22Rv1 (cell line): ENCODE measurements at regions not wholly inside any gene's neighbourhood (a gene's known extent, or its start where the extent isn't known, plus 50 kb on each side); places are given as distances from the start of the nearest gene placed in this dataset.

Source experiments
- H3K27ac ChIP-seq: fragments of 450-650 bp; 2 replicates; pipeline ENCODE4 v1.5.1; 2017
- ZFX ChIP-seq: fragments of 450-650 bp; IDR thresholded peaks from 2 replicates; pipeline ENCODE4 v1.6.1; 2017; ENCODE audit warnings: antibody characterized with exemption, borderline replicate concordance
- TF ChIP-seq, protein P1 (sequence below): fragments of 450-650 bp; IDR thresholded peaks from 2 replicates; pipeline ENCODE4 v1.5.1; 2017; ENCODE audit warnings: mild to moderate bottlenecking

DNA sequence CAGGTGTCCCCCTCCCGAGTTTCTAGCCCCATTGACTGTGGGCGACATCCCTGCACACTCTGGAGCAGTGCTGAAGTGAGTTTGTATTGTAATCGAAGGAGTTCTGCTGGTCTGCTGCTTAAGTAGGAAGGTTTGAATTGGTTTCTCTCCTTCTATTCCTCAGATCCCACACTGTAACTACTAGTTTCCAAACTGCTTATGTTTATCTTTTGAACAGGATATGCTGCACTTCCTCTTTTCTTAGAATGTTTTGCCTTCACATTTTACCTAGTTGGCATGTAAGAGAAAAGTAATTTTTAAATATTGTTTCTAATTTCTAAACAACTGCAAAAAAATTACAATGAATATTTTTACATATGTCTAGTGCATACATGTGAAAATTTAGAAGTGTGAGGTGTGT is 511.8 kb downstream of the KLF12 start:
- TF ChIP-seq ZFX, result no peak
- TF ChIP-seq, protein P1, sequence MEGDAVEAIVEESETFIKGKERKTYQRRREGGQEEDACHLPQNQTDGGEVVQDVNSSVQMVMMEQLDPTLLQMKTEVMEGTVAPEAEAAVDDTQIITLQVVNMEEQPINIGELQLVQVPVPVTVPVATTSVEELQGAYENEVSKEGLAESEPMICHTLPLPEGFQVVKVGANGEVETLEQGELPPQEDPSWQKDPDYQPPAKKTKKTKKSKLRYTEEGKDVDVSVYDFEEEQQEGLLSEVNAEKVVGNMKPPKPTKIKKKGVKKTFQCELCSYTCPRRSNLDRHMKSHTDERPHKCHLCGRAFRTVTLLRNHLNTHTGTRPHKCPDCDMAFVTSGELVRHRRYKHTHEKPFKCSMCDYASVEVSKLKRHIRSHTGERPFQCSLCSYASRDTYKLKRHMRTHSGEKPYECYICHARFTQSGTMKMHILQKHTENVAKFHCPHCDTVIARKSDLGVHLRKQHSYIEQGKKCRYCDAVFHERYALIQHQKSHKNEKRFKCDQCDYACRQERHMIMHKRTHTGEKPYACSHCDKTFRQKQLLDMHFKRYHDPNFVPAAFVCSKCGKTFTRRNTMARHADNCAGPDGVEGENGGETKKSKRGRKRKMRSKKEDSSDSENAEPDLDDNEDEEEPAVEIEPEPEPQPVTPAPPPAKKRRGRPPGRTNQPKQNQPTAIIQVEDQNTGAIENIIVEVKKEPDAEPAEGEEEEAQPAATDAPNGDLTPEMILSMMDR, result no peak
- H3K27ac ChIP-seq, result no peak overlapping the region

DNA sequence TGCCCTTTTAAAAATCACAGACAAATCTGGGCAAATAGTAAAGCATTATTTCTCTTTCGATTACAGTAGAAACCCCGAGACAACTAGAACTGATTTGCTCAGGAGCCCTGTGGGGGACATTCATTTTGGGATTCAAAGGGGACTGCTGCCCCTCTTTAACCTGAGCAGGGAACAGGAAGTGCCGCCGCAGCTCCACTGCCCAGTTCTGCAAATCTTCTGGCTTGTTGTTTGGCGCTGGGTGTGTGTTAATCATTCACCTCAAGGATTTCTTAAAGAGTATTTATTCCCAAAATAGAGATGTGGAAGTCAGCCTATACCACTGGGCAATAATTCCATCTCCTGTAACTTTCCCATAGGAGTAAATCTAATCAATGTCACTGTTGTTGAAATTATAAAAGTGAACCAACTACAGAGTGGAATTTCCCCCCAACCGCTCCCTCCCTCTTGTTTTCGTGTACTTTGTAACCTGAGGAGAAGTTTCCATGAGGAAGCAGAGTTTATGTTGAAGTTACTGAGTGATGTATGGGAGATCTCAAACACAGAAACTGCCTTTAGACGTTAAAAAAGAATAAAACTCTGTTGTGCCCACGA is 515.8 kb downstream of the KLF12 start:
- 0 out of 2 replicates have a peak overlapping the region, but pooled peaks have one; percentile 16 for H3K27ac ChIP-seq
- no peak for TF ChIP-seq ZFX
- TF ChIP-seq, protein P1, result no peak

DNA sequence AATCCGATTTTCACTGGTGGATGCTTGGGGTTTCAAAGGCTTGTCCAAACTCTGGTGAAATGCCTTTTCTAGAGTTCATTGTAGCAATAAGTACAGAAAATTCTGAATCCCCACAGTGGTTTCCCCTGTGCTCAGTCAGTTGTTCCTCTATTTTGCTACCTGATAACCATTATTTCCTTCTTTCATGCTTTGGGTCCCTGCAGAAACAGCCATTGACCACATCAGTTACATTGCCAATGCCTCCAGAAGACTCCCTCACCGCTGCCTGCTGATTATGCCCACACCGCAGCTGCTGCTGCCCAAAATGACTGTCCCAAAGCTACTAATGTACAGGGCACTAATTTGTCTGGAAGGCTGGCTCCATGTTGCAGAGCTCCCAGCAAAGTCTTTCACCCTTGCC is 517.3 kb downstream of the KLF12 start:
- no peak for TF ChIP-seq ZFX
- TF ChIP-seq, protein P1, result no peak
- H3K27ac ChIP-seq, result no peak overlapping the region

DNA sequence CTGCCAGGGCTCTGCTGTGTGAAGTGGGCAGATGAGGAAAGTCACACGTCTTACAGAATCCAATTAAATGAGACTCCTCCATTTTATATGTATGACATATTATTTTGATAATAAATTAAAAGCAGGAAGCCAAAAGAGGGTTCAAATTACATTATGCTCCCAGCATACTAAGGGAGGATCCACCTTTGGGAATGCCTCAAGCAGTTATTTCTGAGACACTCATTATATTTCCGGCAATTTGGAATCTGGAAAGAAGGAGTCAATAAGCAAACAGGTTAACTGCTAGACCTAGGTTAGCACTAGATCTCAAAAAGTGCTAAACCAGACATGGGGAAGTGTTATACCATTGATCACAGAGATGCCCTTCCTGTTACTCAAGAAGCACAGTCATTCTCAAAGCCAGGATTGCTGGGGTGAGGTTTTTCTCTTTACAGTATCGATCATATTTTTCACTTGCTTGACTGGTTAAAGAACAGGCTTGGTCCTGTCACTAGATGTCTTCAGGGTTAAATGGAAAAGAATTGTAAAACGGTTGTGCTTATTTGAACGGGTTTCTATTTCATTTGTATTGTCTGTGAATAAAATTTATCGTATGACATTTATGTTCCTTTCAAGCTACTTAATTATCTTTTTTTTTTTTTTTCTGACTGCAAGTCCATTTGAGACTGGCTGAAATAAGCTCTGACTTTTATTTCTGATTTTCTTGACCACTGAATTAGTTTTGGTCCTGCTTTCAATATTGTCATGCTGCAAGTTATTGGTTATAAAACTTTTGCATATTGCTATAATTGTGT is 523.2 kb downstream of the KLF12 start:
- no peak for TF ChIP-seq ZFX
- TF ChIP-seq, protein P1, result no peak
- H3K27ac ChIP-seq, result peak overlapping the region; percentile 85; the same call in 1 of the 2 replicates

DNA sequence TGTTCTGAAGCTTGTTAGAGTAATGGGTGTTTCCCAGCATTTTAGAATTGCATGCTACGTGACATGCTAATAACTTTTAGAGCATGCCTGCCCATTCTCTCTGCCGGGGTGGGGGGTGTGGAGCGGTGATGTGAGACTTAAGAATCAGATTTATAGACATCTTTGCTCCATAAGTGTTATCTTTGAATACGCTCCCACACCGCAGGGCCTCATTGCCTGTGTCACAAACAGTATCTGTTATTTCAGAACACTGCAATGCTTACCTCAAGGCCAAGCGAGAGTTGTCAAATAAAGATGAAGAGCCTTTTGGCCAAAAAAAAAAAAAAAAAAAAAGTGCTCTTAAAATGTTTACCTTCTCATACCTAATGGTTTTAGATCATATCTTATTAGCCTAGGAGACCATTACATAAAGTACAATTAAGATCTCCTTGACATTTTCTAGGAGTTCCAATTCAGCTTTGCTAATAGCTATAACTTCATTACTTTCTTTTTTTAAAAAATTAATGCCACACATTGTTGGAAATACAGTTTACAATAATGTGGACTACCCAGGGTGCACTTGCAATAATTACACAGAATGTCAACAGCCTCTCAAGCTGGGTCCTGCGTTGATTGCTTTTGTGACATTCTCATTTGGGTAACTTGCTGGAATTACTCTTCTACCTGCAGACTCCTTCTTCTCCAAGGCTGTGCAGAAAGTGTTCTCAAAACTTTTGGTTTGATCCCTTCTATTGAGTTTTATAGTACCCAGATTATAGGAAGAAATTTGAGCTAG is 525.3 kb downstream of the KLF12 start:
- TF ChIP-seq, protein P1, result no peak
- no peak for TF ChIP-seq ZFX
- peak overlapping the region; percentile 85 for H3K27ac ChIP-seq

DNA sequence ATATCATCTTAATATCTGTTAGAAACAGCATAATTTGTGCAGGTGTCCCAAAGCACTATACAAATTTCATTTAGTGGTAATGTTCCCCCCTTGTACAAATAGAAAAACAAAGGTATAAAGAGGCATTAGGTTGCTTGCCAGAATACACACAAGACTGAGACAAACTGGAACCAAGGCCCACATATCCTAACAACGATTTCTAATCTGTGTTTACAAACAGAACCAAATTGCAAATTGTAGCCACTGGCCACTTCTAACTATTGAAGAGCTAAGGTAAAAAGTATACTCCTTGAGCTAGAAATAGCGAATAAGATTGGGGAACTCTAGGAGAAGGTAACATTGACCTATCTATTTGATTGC is 526.1 kb downstream of the KLF12 start:
- TF ChIP-seq, protein P1, result no peak
- no peak for TF ChIP-seq ZFX
- peak overlapping the region; percentile 85 for H3K27ac ChIP-seq
